Left lung (tissue), 4 donors: ENCODE measurements at regions not wholly inside any gene's neighbourhood (a gene's known extent, or its start where the extent isn't known, plus 50 kb on each side); places are given as distances from the start of the nearest gene placed in this dataset.

Experiments
- ATAC-seq: fragments of 200-7000 bp; cut with Tn5 transposase; one replicate; pipeline ENCODE4 v1.9.1; 2020; ENCODE audit warnings: moderate library complexity
- DNase-seq, 4 donors: peaks; one replicate each; pipeline ENCODE4 v3.0.0-alpha.2; 2013 to 2020
- H3K27ac ChIP-seq, 2 donors: fragments of 200-600 bp; sonication (generic) in 1 of 2; one replicate each; pipeline versions ENCODE4 v1.5.0 to v1.8.0; 2020 to 2021
- H3K27me3 ChIP-seq, 2 donors: fragments of 200-600 bp; sonication (generic) in 1 of 2; one replicate each; pipeline versions ENCODE4 v1.5.0 to v1.8.0; 2020 to 2021
- H3K36me3 ChIP-seq, 2 donors: fragments of 200-600 bp; sonication (generic) in 1 of 2; one replicate each; pipeline versions ENCODE4 v1.5.0 to v1.8.0; 2020 to 2021
- H3K4me1 ChIP-seq, 2 donors: fragments of 200-600 bp; one replicate each; pipeline ENCODE4 v1.8.0; 2021
- H3K4me3 ChIP-seq, 2 donors: fragments of 200-600 bp; sonication (generic) in 1 of 2; one replicate each; pipeline versions ENCODE4 v1.5.0 to v1.8.0; 2020 to 2021; ENCODE audit warnings: mild to moderate bottlenecking in 1 of 2
- H3K9me3 ChIP-seq, 2 donors: fragments of 200-600 bp; sonication (generic) in 1 of 2; one replicate each; pipeline versions ENCODE4 v1.5.0 to v1.8.0; 2020 to 2021
- intact Hi-C, 2 donors: fragments of 100-400 bp; cut with DNase I; formaldehyde crosslinking; loops; one replicate each; pipeline versions ENCODE4 v1.11.2 to v1.14.2; 2022
- TF ChIP-seq, protein P1 (sequence below), 2 donors: fragments of 200-600 bp; sonication (generic) in 1 of 2; IDR thresholded peaks; one replicate each; pipeline versions ENCODE4 v1.5.0 to v1.8.0; 2021; ENCODE audit warnings: antibody characterized with exemption in 2 of 2
- donor health status: DM: no; HTN: yes; CAD: no.
- donor health status: DM: no; HTN: no; CAD: no.

DNA sequence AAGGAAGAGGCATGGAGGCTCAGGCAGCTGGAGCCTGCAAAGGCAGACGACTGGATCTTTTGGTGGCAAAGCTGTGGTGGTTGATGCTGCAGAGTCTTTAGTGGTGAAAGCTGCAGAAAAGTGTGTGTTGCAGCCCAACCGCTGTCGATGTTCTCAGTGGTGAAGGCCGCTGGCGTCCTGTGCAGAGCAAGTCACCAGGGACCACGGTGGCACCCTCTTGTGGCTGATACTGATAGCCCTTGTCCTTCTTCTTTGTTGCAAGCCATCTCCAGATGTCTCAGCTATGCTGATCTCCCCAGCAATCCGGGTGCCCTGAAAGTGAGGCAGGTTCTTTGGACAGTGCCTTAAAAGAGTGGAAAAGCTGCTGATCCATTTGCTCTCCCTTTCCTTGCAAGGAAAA, 610.9 kb upstream of the PCDH9 start:
- TF ChIP-seq, protein P1, sequence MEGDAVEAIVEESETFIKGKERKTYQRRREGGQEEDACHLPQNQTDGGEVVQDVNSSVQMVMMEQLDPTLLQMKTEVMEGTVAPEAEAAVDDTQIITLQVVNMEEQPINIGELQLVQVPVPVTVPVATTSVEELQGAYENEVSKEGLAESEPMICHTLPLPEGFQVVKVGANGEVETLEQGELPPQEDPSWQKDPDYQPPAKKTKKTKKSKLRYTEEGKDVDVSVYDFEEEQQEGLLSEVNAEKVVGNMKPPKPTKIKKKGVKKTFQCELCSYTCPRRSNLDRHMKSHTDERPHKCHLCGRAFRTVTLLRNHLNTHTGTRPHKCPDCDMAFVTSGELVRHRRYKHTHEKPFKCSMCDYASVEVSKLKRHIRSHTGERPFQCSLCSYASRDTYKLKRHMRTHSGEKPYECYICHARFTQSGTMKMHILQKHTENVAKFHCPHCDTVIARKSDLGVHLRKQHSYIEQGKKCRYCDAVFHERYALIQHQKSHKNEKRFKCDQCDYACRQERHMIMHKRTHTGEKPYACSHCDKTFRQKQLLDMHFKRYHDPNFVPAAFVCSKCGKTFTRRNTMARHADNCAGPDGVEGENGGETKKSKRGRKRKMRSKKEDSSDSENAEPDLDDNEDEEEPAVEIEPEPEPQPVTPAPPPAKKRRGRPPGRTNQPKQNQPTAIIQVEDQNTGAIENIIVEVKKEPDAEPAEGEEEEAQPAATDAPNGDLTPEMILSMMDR (IDR thresholded peaks at IDR 0.05) = no peak
- DNase-seq = no peak
- intact Hi-C loops = no loop called here

DNA sequence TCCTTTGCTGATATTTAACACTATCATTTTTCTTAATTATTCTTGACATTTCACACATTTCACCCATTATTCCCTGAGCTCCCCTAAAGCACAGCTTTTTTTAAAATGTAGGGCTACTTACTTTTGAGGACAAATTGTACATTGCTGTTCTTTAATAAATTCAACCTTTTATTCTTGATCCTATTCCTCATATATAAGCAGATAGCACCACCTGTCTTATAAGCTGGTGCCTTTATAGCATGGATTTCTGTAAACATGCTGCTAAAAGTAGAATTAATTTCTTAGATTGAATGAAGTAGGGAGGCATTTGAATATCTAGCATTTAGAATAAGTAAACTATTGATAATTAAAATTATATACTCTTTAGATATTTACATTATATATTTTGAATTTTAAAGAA, 603.4 kb upstream of the PCDH9 start:
- Histone ChIP-seq H3K27me3 (no peaks in the 10 kb centered on the region), H3K9me3 (peaks cover 0 to 4% of the 10 kb centered on the region in 2 donors), H3K4me3 (no peak overlapping the region), H3K4me1 (no peaks in the 10 kb centered on the region), H3K27ac (no peak overlapping the region), H3K36me3 (no peaks in the 10 kb centered on the region)
- intact Hi-C loops = no loop called here
- DNase-seq (no peak), ATAC-seq (no peak)
- TF ChIP-seq, protein P1 (IDR thresholded peaks at IDR 0.05) = no peak

More for the DNA sequence above, 610.9 kb upstream of the PCDH9 start:
- ATAC-seq = no peak
- no peaks in the 10 kb centered on the region for H3K27me3 ChIP-seq
- H3K27ac ChIP-seq = no peak overlapping the region
- H3K36me3 ChIP-seq = no peaks in the 10 kb centered on the region
- no peak overlapping the region for H3K4me3 ChIP-seq
- H3K4me1 ChIP-seq = no peaks in the 10 kb centered on the region
- H3K9me3 ChIP-seq = no peaks in the 10 kb centered on the region

DNA sequence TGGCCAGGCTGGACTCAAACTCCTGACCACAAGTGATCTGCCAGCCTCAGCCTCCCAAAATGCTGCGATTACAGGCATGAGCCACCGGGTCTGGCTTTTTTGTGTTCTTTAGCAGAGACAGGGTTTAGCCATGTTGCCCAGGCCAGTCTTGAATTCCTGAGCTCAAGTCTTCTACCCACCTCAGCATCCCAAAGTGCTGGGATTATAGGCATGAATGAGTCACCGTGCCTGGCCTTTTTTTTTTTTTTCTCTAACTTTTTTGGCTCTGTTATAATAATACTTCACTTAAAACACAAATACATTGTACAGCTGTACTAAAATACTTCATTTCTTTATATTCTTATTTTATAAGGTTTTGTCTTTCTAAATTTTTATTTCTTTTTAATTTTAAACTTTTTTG, 599.5 kb upstream of the PCDH9 start:
- TF ChIP-seq, protein P1 (IDR thresholded peaks at IDR 0.05) = no peak
- H3K4me1 ChIP-seq = no peaks in the 10 kb centered on the region
- no peaks in the 10 kb centered on the region for H3K36me3 ChIP-seq
- H3K27ac ChIP-seq = no peak overlapping the region
- H3K4me3 ChIP-seq = no peak overlapping the region
- no peak for ATAC-seq
- intact Hi-C loops = no loop called here
- no peaks in the 10 kb centered on the region for H3K27me3 ChIP-seq
- H3K9me3 ChIP-seq = peaks cover 0 to 6% of the 10 kb centered on the region in 2 donors
- no peak for DNase-seq

GRCh38 chr13:67827992-67828391, 597.9 kb upstream of the PCDH9 start:
- no peaks in the 10 kb centered on the region for H3K4me1 ChIP-seq
- no peak for ATAC-seq
- TF ChIP-seq, protein P1 (IDR thresholded peaks at IDR 0.05) = no peak
- intact Hi-C loops = no loop called here
- H3K4me3 ChIP-seq = no peak overlapping the region
- no peaks in the 10 kb centered on the region for H3K27me3 ChIP-seq
- DNase-seq = no peak
- H3K36me3 ChIP-seq = no peaks in the 10 kb centered on the region
- peaks cover 0 to 8% of the 10 kb centered on the region in 2 donors for H3K9me3 ChIP-seq
- no peak overlapping the region for H3K27ac ChIP-seq

- intact Hi-C loops = no loop called here
- TF ChIP-seq, protein P1 (IDR thresholded peaks at IDR 0.05) = no peak
Measured at GRCh38 chr13:67821606-67822005, 591.5 kb upstream of the PCDH9 start.

More at GRCh38 chr13:67821606-67822005, 591.5 kb upstream of the PCDH9 start:
- H3K27me3 ChIP-seq = no peaks in the 10 kb centered on the region
- no peaks in the 10 kb centered on the region for H3K4me1 ChIP-seq
- H3K36me3 ChIP-seq = no peaks in the 10 kb centered on the region
- H3K4me3 ChIP-seq = no peak overlapping the region
- peaks cover 0 to 8% of the 10 kb centered on the region in 2 donors for H3K9me3 ChIP-seq
- DNase-seq = no peak
- H3K27ac ChIP-seq = no peak overlapping the region
- no peak for ATAC-seq
